ENCODE measurements at regions not wholly inside any gene's neighbourhood (a gene's known extent, or its start where the extent isn't known, plus 50 kb on each side); places are given as distances from the start of the nearest gene placed in this dataset.

GRCh38 chr12:98018836-98019235, 496.6 kb upstream of the TMPO start:
- TF ChIP-seq PKNOX1 (IDR thresholded peaks at IDR 0.05) (no peak), RCOR1 (conservative IDR thresholded peaks at IDR 0.05; ENCODE audit: low read depth, low read length) (no peak), POLR2AphosphoS5 (IDR thresholded peaks at IDR 0.05; ENCODE audit: low read length) (no peak), CREM (IDR thresholded peaks at IDR 0.05; ENCODE audit: low read depth) (no peak), CTCF (IDR thresholded peaks at IDR 0.05 in 2 of 3, conservative IDR thresholded peaks at IDR 0.05 in 1 of 3; ENCODE audit: control insufficient read depth in 2 of 3, extremely low read depth in 1 of 3, insufficient read depth in 1 of 3, low read depth in 3 of 3, low read length in 3 of 3) (no peak), MTA3 (IDR thresholded peaks at IDR 0.05; ENCODE audit: borderline replicate concordance, low read length) (no peak), LARP7 (IDR thresholded peaks at IDR 0.05) (no peak), YY1 (IDR thresholded peaks at IDR 0.05; ENCODE audit: low read depth, low read length) (no peak), ZBTB11 (CRISPR knock-in tag; IDR thresholded peaks at IDR 0.05) (no peak), USF2 (IDR thresholded peaks at IDR 0.05; ENCODE audit: borderline replicate concordance, low read depth, low read length) (no peak)
